GM18505 (cell line): ENCODE measurements at regions not wholly inside any gene's neighbourhood (a gene's known extent, or its start where the extent isn't known, plus 50 kb on each side); places are given as distances from the start of the nearest gene placed in this dataset.

Experiments used
- ATAC-seq: cut with Tn5 transposase; IDR thresholded peaks from one replicate; pipeline ENCODE4 v1.9.1; 2021; ENCODE audit not compliant: unreplicated experiment
- POLR2A ChIP-seq: IDR thresholded peaks from 4 replicates; pipeline ENCODE4 v1.6.1; 2011; ENCODE audit warnings: borderline replicate concordance; ENCODE audit not compliant: insufficient read depth, insufficient read length; ENCODE audit errors: extremely low read depth

DNA sequence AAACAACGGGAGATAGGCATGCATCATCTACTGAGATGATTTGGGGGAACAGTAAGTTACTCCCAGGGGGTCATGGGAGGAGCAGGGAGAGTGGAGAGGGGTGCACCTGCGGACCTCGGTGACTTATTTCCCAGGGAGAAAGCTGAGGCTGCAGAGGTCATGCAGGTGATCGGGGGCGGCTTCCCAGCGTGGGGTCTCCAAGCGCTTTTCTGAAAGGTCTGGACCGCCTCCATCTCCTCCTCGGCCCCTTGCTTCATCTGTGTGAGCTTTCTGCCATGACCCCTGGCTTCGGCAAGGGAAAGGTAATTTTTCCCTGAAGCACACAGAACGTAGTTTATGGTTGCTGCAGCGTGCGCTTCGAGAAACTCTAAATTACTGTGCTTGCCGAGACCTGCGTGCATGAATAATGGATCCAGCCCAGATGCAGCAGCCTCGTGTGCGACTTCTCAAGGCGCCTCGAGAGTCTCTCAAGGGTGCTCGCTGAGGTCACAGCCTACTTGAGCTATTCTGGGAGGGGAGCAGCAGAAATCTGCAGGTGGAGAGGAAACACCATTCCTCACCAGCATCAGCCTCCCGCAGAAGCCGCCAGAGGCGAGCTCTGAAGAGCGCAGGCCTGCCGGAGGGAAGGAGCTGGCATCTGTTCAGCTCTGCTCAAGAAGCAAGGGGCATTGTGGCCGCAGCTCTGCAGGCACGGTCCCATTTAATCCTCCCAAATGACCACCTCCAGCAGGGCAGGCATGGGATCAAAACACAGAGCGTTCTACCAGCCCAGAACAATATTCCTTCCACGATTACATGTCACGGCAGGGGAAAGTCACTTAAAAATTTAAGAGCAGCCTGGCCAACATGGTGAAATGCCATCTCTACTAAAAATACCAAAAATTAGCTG lies 308.4 kb upstream of the MYT1L start:
- no peak for TF ChIP-seq POLR2A
- ATAC-seq: no peak

DNA sequence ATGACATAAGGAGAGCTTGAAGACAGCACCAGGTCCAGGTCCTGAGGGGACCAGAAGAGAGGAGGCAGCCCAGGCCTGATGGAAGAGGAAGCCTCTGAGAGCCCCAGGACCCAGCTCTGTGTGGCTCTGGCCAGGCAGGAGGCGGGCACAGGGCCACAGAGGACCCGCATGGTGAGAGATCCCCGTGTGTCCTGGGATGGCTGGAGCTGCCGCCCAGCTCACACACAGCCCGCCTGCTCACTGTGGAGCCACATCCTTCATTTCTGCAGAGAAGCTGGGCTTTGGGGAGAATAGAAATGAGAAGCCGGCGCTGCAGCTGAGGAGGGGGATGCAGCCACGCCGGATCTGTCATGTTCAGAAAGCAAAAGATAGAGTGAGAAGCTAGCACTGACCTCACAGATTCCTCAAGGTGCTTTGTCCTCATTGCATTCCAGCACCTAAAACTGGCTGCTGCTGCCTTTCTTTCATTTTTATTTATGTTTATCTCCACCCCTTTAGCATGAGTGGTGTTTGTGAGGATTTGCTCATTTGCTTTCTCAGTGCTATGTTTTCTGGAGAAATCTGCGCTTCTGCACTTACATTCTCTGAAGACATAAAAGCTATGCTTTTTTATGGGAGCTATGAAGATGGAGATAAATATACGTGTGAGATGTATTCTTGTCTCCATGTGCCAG lies 307.6 kb upstream of the MYT1L start:
- no peak for ATAC-seq
- no peak for TF ChIP-seq POLR2A

DNA sequence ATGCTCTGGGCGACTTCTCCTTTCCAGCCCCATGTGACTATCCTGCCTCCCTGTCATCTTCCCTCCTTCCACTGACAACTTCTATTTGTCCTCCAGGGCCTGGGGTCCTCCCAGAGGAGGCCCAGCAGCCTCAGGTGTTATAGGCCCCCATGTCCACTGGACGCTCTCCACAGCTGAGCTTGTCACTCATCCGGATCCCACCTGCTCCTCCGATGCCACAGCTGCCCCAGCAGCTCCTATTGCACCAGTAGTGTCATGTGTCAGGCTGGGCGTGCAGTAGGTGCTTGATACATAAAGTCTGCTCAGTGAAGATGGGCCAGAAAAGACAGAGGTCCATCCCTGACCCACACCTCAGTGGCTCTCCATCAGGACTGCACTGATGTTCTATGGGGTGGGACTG lies 305.7 kb upstream of the MYT1L start:
- no peak for ATAC-seq
- TF ChIP-seq POLR2A: no peak

DNA sequence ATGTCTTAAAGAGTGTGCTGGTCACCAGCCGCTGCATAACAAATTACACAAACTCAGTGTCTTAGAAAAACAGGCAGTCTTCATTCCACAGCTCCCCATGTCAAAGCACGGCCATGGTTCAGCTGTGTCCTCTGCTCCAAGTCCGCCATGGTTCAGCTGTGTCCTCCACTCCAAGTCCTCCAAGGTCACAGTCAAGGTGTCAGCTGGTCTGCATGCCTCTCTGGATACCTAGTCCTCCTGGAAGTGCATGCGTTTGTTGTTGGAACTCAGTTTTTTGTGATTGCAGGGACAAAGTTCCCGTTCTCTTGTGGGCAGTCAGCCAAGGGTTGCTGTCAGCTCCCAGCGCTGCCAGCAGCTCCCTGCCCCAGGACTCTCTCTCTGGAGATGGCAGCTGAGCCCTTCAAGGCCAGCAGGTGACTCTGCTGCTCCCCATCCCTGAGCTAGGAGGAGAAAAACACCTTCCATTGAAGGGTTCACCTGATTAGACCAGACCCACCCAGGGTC lies 304.0 kb upstream of the MYT1L start:
- TF ChIP-seq POLR2A: no peak
- ATAC-seq: no peak

DNA sequence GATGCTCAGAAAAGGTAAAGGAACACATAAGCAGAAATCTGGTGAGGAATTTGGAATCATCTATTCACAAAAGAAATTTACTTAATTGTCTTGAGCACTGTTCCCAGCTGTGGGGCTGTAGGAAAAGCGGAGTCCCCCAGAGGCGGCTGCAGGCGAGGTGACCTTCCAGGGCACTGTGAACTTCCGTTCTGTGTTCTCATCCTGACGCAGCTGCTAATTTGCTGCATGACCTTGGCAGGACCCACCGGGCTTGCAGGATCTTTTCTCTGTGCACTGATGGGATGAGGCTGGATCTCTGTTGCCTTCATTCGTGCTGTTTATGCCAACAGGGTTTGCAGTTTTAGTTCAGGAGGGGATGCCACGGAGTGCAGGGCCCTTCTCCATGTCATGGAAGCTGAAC lies 301.9 kb upstream of the MYT1L start:
- ATAC-seq: no peak
- no peak for TF ChIP-seq POLR2A

DNA sequence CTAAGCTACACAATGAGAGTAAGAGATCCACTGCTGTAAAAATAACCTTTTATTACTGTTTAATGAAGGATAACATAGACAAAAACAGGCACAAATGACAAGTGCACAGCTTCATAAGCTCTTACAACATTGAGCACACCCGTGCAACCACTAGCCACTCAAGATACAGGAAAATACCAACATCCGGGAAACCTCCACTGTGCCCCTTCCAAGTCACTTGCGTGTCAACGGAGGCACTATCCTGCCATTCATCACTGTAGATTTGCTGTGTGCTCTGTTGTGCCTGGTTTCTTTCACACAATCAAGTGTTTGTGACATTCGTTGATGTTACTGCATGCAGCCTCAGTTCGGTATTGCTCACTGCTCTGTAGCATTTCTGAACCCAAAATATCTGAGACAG lies 292.9 kb upstream of the MYT1L start:
- TF ChIP-seq POLR2A: no peak
- ATAC-seq: no peak

DNA sequence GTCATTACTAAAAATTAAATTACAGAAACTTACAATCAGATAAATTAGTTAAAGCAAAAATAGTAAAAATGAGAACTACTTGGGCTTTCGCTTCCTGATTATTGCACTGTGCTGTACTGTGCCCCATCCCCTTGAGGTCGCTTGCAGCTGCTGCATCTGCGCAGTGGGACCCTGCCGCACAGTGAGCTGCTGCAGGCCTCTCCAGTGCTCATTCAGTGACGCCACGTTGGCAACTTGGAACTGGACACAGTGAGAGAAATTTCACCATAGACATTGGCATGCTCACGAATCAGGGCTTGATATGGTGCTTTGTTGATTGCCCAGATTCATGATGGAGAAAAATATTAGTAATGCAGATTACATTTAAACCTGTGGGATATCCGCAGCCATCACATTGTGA lies 290.8 kb upstream of the MYT1L start:
- no peak for ATAC-seq
- no peak for TF ChIP-seq POLR2A

DNA sequence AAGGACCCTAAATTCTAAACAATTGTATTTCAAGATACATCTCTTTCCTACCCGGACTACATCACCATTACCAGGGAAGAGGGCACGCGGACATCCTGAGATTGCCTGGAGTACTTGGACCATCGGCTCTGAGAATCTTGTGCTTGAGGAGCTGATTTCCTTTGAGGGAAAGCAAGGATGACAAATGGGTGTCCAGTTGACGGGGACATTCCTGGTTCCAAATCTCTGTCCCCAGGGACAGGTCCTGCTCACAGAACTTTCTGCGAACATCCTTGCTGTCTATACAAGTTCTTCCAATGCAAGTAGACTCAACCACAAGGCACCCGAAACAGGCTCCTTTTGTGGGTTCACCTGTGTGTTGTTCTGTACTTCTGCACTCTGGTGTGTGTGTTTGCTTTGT lies 289.5 kb upstream of the MYT1L start:
- no peak for ATAC-seq
- TF ChIP-seq POLR2A: no peak

DNA sequence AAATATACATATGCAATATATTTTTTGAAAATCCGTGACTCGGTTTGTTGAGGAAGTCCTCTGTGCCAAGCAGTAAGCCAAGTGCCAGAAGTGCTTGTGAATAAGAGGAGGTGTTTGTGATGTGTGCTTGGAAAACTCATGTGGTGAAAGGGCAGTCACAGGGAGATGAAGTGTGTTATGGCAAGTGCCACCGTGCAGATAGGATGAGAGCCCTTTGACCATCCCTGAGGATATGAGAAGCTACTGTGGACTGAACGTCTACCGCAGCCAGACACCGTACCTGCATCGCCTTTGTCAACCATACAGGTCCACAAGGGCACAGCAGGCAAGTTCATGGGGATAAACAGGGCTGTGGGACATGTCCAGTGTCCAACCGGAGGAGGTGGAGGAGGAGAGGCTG lies 288.9 kb upstream of the MYT1L start:
- ATAC-seq: no peak
- no peak for TF ChIP-seq POLR2A

DNA sequence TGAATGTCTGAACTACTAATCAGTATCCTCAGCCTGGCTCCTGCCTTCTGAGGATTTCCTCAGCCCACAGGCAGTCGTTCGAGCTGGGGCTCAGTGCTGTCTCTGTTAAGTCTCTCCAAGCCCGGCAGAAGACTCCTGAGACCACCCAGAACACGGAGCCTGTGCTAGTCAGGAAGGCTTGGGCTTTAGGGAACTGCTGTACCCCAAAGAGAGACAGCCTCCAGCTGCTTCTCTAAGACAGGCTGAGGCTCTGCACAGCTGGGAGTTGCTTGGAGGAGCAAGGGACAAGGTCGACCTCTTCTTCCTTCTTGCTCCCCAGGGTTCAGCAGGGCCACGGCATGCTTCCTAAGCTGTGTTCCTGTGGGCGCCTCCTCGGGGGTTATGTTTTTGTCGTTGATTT lies 283.4 kb upstream of the MYT1L start:
- ATAC-seq: no peak
- no peak for TF ChIP-seq POLR2A

DNA sequence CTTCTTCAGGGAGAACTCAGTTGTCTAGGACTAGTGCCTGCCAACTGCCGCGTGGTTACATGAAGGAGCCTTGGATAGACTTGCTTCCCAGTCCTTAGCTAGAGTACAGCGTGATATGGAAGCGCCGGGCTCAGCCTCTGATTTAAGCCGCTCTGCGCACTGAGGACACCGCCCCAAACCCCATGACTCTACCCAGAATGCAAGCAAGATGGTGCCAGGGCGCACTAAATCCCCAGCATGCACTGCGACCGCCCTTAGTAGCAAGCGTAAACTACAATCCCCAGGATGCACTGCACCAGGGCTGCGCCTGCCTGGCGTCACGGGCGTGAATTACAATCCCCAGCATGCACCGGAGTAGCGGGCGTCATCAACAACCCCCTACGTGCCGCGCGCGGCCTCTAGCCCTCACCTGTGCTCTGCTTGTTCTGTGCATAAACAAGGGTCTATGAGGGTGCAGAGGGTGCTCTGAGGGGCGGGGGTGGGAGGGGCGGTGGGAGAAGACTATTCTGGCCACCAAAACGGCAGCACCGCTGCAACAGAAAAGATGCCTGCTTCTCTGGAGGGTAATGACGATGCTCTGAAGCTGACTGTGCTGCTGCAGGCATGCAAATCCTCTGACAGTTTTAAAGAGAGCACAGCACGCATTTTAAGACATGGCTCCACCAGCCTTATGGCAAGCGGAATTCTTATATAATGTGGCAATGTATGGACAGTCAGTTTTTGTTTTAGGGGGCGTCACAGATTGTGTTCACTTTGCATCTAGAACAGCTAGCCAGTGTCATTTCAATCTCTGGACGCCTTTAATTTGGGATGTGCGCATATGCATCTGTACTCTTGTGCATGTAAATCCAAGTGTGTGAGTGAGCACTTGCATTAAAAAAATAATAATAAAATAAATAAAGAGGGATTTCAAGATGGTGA lies 282.5 kb upstream of the MYT1L start:
- TF ChIP-seq POLR2A: peak; percentile 52
- ATAC-seq: peak; percentile 100

DNA sequence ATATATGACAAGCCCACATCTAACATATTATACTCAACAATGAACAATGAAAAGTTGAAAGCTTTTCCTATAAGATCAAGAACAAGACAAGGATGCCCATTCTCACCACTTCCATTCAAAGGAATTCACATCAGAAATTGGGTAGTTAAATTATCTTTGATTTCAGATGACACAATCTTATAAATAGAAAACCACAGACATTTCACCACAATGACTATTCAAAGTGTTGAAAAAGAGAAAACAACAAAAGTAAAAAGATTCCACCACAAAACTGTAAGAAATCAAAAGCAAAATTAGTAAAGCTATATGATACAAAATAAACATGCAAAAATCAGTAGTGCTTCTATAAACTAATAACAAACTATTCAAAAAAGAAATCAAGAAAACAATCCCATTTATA lies 279.7 kb upstream of the MYT1L start:
- no peak for TF ChIP-seq POLR2A
- ATAC-seq: no peak

DNA sequence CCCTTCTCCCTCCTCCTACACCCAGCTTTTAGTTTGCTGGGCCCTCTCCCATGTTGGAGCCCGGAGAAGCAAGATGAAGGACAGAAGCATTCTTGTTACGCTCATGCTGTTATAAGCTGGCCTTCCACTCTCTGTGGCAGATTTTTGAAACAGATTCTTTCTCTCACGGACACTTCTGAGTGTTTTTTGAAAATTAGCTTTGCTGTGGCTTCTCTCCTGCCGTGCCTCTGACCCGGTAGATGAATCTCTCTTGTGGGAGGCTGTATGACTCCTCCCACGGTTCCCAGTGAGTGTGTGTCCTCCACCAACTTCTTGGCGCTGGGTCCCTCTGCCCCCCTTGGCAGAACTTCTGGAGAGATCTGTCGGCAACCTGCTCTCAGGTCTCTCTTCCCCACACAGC lies 269.3 kb upstream of the MYT1L start:
- TF ChIP-seq POLR2A: no peak
- no peak for ATAC-seq
